ENCODE measurements at regions not wholly inside any gene's neighbourhood (a gene's known extent, or its start where the extent isn't known, plus 50 kb on each side); places are given as distances from the start of the nearest gene placed in this dataset.

GRCh38 chr10:109270173-109270572 lies 653.1 kb downstream of the XPNPEP1 start:
- DNase-seq (no peak), ATAC-seq (ENCODE audit: low read depth) (no peak)
- Mint-ChIP-seq H3K4me3 (no peak overlapping the region), H3K4me1 (no peaks in the 10 kb centered on the region), H3K27me3 (no peaks in the 10 kb centered on the region), H3K9me3 (ENCODE audit: insufficient read depth) (no peaks in the 10 kb centered on the region), H3K27ac (no peak overlapping the region)
- ChIA-PET CTCF (no interaction called here), POLR2A (no interaction called here)
- H2AFZ ChIP-seq (ENCODE audit: insufficient read depth, low read depth, low read length, poor library complexity, severe bottlenecking) = no peak overlapping the region
- WGBS (ENCODE audit: insufficient coverage) = no CpG with 5 or more reads among the region's 2 CpGs
- no peaks in the 10 kb centered on the region for H3K79me2 ChIP-seq (ENCODE audit: control insufficient read depth, insufficient read depth, low read length)
- H3K4me1 ChIP-seq (ENCODE audit: control insufficient read depth in 2 of 2, insufficient read depth in 2 of 2, low read length in 2 of 2) = no peaks in the 10 kb centered on the region
- no peaks in the 10 kb centered on the region for H3K36me3 ChIP-seq (replicated peaks in 1 of 2; ENCODE audit: control extremely low read depth in 1 of 2, control insufficient read depth in 1 of 2, extremely low read depth in 1 of 2, insufficient read depth in 2 of 2, low read length in 1 of 2)
- H3K9ac ChIP-seq (ENCODE audit: low read length) = no peak overlapping the region
- TF ChIP-seq CTCF (IDR thresholded peaks at IDR 0.05) = no peak
- no peak for TF ChIP-seq EZH2 (IDR thresholded peaks at IDR 0.05; ENCODE audit: borderline replicate concordance, insufficient read depth, low read depth, low read length, poor library complexity, severe bottlenecking)
- H3K4me3 ChIP-seq (ENCODE audit: control extremely low read depth in 1 of 5, extremely low read depth in 1 of 5, insufficient read depth in 1 of 5, low read depth in 2 of 5, low read length in 4 of 5) = no peak overlapping the region
- intact Hi-C loops (cut with micrococcal nuclease) = no loop called here
- H3K4me2 ChIP-seq (replicated peaks; ENCODE audit: low read depth, low read length, poor library complexity, severe bottlenecking) = no peak overlapping the region
- no peak overlapping the region for H3K27ac ChIP-seq (ENCODE audit: low read length in 2 of 2)
- H4K20me1 ChIP-seq (ENCODE audit: control insufficient read depth, insufficient read depth, low read length, poor library complexity, severe bottlenecking) = no peaks in the 10 kb centered on the region
- no peaks in the 10 kb centered on the region for H3K9me3 ChIP-seq (ENCODE audit: control extremely low read depth in 1 of 3, control insufficient read depth in 2 of 3, insufficient read depth in 1 of 3, low read length in 2 of 3)
- no peaks in the 10 kb centered on the region for H3K27me3 ChIP-seq (replicated peaks in 1 of 4; ENCODE audit: control extremely low read depth in 1 of 4, control insufficient read depth in 3 of 4, insufficient read depth in 4 of 4, low read length in 3 of 4)

- CTCF ChIA-PET = no interaction called here
- no peak overlapping the region for H3K4me3 ChIP-seq (ENCODE audit: control extremely low read depth in 1 of 5, extremely low read depth in 1 of 5, insufficient read depth in 1 of 5, low read depth in 2 of 5, low read length in 4 of 5)
Measured at GRCh38 chr10:109264004-109264403, 659.3 kb downstream of the XPNPEP1 start.

More at GRCh38 chr10:109264004-109264403, 659.3 kb downstream of the XPNPEP1 start:
- H3K27ac ChIP-seq (ENCODE audit: low read length in 2 of 2) = no peak overlapping the region
- no peaks in the 10 kb centered on the region for H4K20me1 ChIP-seq (ENCODE audit: control insufficient read depth, insufficient read depth, low read length, poor library complexity, severe bottlenecking)
- H3K9me3 Mint-ChIP-seq (ENCODE audit: insufficient read depth) = peaks cover 9% of the 10 kb centered on the region
- no peaks in the 10 kb centered on the region for H3K36me3 ChIP-seq (replicated peaks in 1 of 2; ENCODE audit: control extremely low read depth in 1 of 2, control insufficient read depth in 1 of 2, extremely low read depth in 1 of 2, insufficient read depth in 2 of 2, low read length in 1 of 2)
- no peak overlapping the region for H3K4me2 ChIP-seq (replicated peaks; ENCODE audit: low read depth, low read length, poor library complexity, severe bottlenecking)
- intact Hi-C loops (cut with micrococcal nuclease) = no loop called here
- no peak for TF ChIP-seq EZH2 (IDR thresholded peaks at IDR 0.05; ENCODE audit: borderline replicate concordance, insufficient read depth, low read depth, low read length, poor library complexity, severe bottlenecking)
- TF ChIP-seq CTCF (IDR thresholded peaks at IDR 0.05) = no peak
- H2AFZ ChIP-seq (ENCODE audit: insufficient read depth, low read depth, low read length, poor library complexity, severe bottlenecking) = no peak overlapping the region
- DNase-seq (no peak), ATAC-seq (ENCODE audit: low read depth) (no peak)
- no peaks in the 10 kb centered on the region for H3K79me2 ChIP-seq (ENCODE audit: control insufficient read depth, insufficient read depth, low read length)
- H3K27me3 Mint-ChIP-seq = no peaks in the 10 kb centered on the region
- H3K27ac Mint-ChIP-seq = no peak overlapping the region
- no peaks in the 10 kb centered on the region for H3K4me1 Mint-ChIP-seq
- POLR2A ChIA-PET = no interaction called here
- peaks cover 0 to 9% (median 1%) of the 10 kb centered on the region in 3 donors for H3K9me3 ChIP-seq (ENCODE audit: control extremely low read depth in 1 of 3, control insufficient read depth in 2 of 3, insufficient read depth in 1 of 3, low read length in 2 of 3)
- no peaks in the 10 kb centered on the region for H3K4me1 ChIP-seq (ENCODE audit: control insufficient read depth in 2 of 2, insufficient read depth in 2 of 2, low read length in 2 of 2)
- no peaks in the 10 kb centered on the region for H3K27me3 ChIP-seq (replicated peaks in 1 of 4; ENCODE audit: control extremely low read depth in 1 of 4, control insufficient read depth in 3 of 4, insufficient read depth in 4 of 4, low read length in 3 of 4)
- H3K4me3 Mint-ChIP-seq = no peak overlapping the region
- H3K9ac ChIP-seq (ENCODE audit: low read length) = no peak overlapping the region
- WGBS (ENCODE audit: insufficient coverage) = 67% methylated on average over 1 of the region's 3 CpGs

All from B cell (primary cell).